ENCODE measurements at regions not wholly inside any gene's neighbourhood (a gene's known extent, or its start where the extent isn't known, plus 50 kb on each side); places are given as distances from the start of the nearest gene placed in this dataset.

DNA sequence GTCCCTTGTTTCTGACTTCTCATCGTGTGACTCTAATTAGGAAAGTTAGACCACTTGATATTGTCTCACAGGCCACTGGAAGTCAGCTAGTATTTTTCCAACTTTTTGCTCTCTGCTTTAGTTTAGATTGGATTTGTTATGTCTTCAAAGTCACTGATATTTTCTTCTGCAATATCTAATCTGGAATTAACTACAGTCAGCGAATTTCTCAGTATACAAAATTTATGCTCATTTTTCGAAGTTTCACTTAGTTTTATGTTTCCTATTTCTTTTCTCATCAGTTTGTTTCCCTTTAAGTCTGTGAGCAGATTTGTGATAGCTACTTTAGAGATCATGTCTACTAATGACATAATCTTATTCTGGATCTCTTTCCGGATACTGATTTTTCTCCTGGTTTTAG is 1027.2 kb upstream of the CNTN5 start:
- DNase-seq (ENCODE audit: low read depth in 6 of 9, low spot score in 9 of 9): no peak
- H3K36me3 ChIP-seq (ENCODE audit: control insufficient read depth in 2 of 2, insufficient read depth in 2 of 2, low read length in 1 of 2): no peaks in the 10 kb centered on the region
- 92% methylated on average over 4 of the region's 4 CpGs for WGBS
- no peak overlapping the region for H3K27ac ChIP-seq (ENCODE audit: low read depth in 1 of 2, low read length in 1 of 2)
- H3K4me3 ChIP-seq (ENCODE audit: low read length in 2 of 2): no peak overlapping the region
- no peaks in the 10 kb centered on the region for H3K27me3 ChIP-seq (ENCODE audit: control insufficient read depth in 2 of 2, insufficient read depth in 1 of 2, low read length in 1 of 2)
- H3K4me1 ChIP-seq (ENCODE audit: control insufficient read depth in 2 of 2, insufficient read depth in 2 of 2, low read length in 2 of 2): no peaks in the 10 kb centered on the region
- no peaks in the 10 kb centered on the region for H3K9me3 ChIP-seq (ENCODE audit: control insufficient read depth in 2 of 2, insufficient read depth in 1 of 2, low read length in 1 of 2)

DNA sequence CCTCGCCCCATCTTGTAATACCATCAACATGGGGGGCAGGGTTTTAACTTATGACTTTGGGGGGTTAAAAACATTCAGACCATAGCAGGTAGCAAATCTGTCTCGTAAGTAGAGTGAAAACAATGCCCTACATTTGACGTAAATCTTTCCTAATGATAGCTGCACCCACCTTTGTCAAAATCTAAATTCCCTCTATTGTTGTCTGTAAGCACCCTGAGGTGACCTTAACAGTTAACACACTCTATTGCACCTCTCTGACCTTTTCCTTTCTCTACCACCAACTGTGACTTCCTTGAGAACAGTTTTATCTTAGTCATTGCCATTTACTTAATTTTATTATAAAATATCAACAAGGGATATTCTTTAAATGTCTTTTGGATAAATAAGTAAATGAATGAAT is 1024.9 kb upstream of the CNTN5 start:
- H3K4me3 ChIP-seq (ENCODE audit: low read length in 2 of 2): no peak overlapping the region
- no peaks in the 10 kb centered on the region for H3K27me3 ChIP-seq (ENCODE audit: control insufficient read depth in 2 of 2, insufficient read depth in 1 of 2, low read length in 1 of 2)
- H3K36me3 ChIP-seq (ENCODE audit: control insufficient read depth in 2 of 2, insufficient read depth in 2 of 2, low read length in 1 of 2): no peaks in the 10 kb centered on the region
- DNase-seq (ENCODE audit: low read depth in 6 of 9, low spot score in 9 of 9): no peak
- no peaks in the 10 kb centered on the region for H3K9me3 ChIP-seq (ENCODE audit: control insufficient read depth in 2 of 2, insufficient read depth in 1 of 2, low read length in 1 of 2)
- H3K4me1 ChIP-seq (ENCODE audit: control insufficient read depth in 2 of 2, insufficient read depth in 2 of 2, low read length in 2 of 2): no peaks in the 10 kb centered on the region
- H3K27ac ChIP-seq (ENCODE audit: low read depth in 1 of 2, low read length in 1 of 2): no peak overlapping the region
- 87% methylated on average over 3 of the region's 3 CpGs for WGBS

DNA sequence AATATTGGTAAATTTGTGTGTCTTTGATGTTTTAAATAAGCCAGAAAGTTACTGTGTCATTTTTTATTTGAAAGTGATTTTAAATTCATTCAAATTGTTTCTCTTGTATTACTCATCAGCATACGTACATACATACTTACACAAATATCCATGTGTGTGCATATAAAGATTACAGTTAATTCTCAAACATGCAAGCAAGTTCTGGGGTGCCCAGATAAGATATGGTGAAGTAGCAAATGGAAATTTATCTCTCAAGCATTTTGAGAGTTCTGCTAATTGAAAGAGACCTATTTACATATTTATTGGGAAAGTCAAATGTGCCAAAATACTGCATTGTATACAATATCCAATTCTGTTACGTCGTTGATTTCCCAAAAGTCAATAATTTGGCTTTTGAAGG is 1024.0 kb upstream of the CNTN5 start:
- 93% methylated on average over 3 of the region's 3 CpGs for WGBS
- no peak overlapping the region for H3K4me3 ChIP-seq (ENCODE audit: low read length in 2 of 2)

DNA sequence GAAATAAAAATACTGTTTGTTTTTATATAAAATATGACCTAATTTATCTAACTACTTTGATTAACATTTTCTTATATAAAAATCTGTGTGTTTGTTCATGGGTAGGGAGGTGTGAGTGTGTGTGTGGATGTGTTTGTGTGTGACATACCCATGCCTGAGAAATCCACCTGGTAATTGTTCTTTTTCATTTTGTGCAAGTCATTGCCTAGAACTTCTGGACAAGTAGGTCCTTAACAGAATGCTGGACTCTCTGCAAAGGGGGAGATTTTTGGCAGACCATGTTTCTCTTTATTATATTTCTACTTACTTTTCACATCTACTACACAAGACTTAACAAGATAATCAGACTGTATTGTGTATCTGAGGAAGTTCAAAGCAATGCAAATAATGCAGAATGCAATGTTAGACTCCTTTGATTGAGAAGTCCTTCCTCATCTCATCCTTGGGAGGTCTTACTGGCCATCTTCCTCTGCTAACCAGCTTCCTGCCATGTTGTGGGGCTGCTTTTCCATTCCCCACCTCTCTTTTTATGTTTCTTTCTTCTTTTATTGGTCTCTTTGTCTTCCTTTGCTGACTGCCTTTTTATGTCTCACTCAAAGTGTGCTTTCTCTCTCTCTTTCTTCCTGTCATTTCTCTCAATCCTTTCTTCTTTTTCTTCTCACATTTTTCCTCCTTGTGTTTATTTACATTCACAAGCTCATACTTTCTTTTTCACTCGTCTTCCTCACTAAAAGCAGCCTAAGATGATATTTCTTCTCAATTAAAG is 1017.0 kb upstream of the CNTN5 start:
- H3K36me3 ChIP-seq (ENCODE audit: control insufficient read depth in 2 of 2, insufficient read depth in 2 of 2, low read length in 1 of 2): no peaks in the 10 kb centered on the region
- no peaks in the 10 kb centered on the region for H3K27me3 ChIP-seq (ENCODE audit: control insufficient read depth in 2 of 2, insufficient read depth in 1 of 2, low read length in 1 of 2)
- no peaks in the 10 kb centered on the region for H3K9me3 ChIP-seq (ENCODE audit: control insufficient read depth in 2 of 2, insufficient read depth in 1 of 2, low read length in 1 of 2)
- H3K27ac ChIP-seq (ENCODE audit: low read depth in 1 of 2, low read length in 1 of 2): no peak overlapping the region
- no peak for DNase-seq (ENCODE audit: low read depth in 6 of 9, low spot score in 9 of 9)
- H3K4me3 ChIP-seq (ENCODE audit: low read length in 2 of 2): no peak overlapping the region
- no peaks in the 10 kb centered on the region for H3K4me1 ChIP-seq (ENCODE audit: control insufficient read depth in 2 of 2, insufficient read depth in 2 of 2, low read length in 2 of 2)
- 82% methylated on average over 1 of the region's 1 CpG for WGBS

More for the DNA sequence above, 1024.0 kb upstream of the CNTN5 start:
- Histone ChIP-seq H3K27me3 (ENCODE audit: control insufficient read depth in 2 of 2, insufficient read depth in 1 of 2, low read length in 1 of 2) (no peaks in the 10 kb centered on the region), H3K27ac (ENCODE audit: low read depth in 1 of 2, low read length in 1 of 2) (no peak overlapping the region), H3K9me3 (ENCODE audit: control insufficient read depth in 2 of 2, insufficient read depth in 1 of 2, low read length in 1 of 2) (no peaks in the 10 kb centered on the region), H3K4me1 (ENCODE audit: control insufficient read depth in 2 of 2, insufficient read depth in 2 of 2, low read length in 2 of 2) (no peaks in the 10 kb centered on the region), H3K36me3 (ENCODE audit: control insufficient read depth in 2 of 2, insufficient read depth in 2 of 2, low read length in 1 of 2) (no peaks in the 10 kb centered on the region)
- DNase-seq (ENCODE audit: low read depth in 6 of 9, low spot score in 9 of 9): no peak

DNA sequence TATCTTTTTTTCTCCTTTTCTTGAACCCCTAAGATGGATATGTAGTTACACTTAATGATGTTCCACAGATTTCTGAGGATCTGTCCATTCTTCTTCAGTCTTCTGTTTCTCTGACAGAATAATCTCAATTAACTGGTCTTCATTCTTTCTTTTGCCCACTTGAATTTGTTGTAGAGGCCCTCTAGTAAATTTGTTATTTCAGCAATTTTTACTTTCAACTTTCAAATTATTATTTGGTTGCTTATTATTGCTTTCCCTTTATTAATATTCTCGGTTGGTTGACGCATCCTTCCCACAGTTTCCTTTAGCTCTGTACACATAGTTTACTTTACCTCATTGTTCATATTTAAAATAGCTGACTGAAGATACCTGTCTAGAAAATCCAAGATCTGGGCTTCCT is 1013.7 kb upstream of the CNTN5 start:
- Histone ChIP-seq H3K4me3 (ENCODE audit: low read length in 2 of 2) (no peak overlapping the region), H3K36me3 (ENCODE audit: control insufficient read depth in 2 of 2, insufficient read depth in 2 of 2, low read length in 1 of 2) (no peaks in the 10 kb centered on the region), H3K27me3 (ENCODE audit: control insufficient read depth in 2 of 2, insufficient read depth in 1 of 2, low read length in 1 of 2) (no peaks in the 10 kb centered on the region), H3K27ac (ENCODE audit: low read depth in 1 of 2, low read length in 1 of 2) (no peak overlapping the region), H3K4me1 (ENCODE audit: control insufficient read depth in 2 of 2, insufficient read depth in 2 of 2, low read length in 2 of 2) (no peaks in the 10 kb centered on the region), H3K9me3 (ENCODE audit: control insufficient read depth in 2 of 2, insufficient read depth in 1 of 2, low read length in 1 of 2) (peaks cover 1 to 2% of the 10 kb centered on the region in 2 donors)
- DNase-seq (ENCODE audit: low read depth in 6 of 9, low spot score in 9 of 9): no peak
- WGBS: 96% methylated on average over 2 of the region's 2 CpGs

DNA sequence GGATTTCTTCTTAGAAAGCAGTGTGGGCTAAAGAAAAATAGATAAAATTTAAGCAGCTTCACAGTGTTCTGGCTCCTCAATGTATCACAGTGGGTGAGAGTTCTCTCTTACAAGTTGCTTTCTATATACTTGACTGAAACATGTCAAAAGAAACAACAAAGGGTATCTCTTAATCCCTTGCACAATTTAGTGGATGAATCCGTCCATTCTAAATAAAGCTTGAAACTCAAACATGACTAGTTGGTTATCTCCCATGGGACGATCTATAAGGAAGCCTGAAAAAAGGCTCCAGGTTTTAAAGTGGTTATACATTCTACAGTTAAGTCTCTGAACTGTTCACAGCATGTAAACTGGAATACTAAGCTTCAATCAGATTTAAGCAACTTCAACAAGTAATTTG is 993.1 kb upstream of the CNTN5 start:
- Histone ChIP-seq H3K27me3 (ENCODE audit: control insufficient read depth in 2 of 2, insufficient read depth in 1 of 2, low read length in 1 of 2) (no peaks in the 10 kb centered on the region), H3K4me1 (ENCODE audit: control insufficient read depth in 2 of 2, insufficient read depth in 2 of 2, low read length in 2 of 2) (no peaks in the 10 kb centered on the region), H3K9me3 (ENCODE audit: control insufficient read depth in 2 of 2, insufficient read depth in 1 of 2, low read length in 1 of 2) (no peaks in the 10 kb centered on the region), H3K36me3 (ENCODE audit: control insufficient read depth in 2 of 2, insufficient read depth in 2 of 2, low read length in 1 of 2) (no peaks in the 10 kb centered on the region), H3K4me3 (ENCODE audit: low read length in 2 of 2) (no peak overlapping the region), H3K27ac (ENCODE audit: low read depth in 1 of 2, low read length in 1 of 2) (no peak overlapping the region)
- WGBS: 88% methylated on average over 2 of the region's 2 CpGs
- DNase-seq (ENCODE audit: low read depth in 6 of 9, low spot score in 9 of 9): no peak

DNA sequence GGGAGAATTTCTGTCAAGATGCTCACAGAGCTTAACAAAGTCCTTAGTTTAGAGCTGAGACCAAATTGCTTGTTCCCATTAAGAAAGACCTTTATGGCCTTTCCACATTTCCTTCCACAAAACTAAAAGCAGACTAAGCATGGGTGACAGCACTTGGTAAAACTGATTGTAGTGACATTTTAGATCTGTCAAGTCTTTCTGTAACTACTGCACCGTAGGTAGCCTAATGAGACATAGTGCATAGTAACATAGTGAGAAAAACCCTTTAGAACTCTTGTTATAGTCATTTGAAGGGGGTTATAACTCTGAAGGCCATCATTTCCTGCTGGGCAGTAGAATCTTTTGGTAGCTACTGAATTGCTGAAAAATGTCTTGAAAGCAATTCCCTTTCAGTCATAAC is 990.9 kb upstream of the CNTN5 start:
- H3K4me1 ChIP-seq (ENCODE audit: control insufficient read depth in 2 of 2, insufficient read depth in 2 of 2, low read length in 2 of 2): no peaks in the 10 kb centered on the region
- no peak overlapping the region for H3K4me3 ChIP-seq (ENCODE audit: low read length in 2 of 2)
- 90% methylated on average over 1 of the region's 1 CpG for WGBS
- DNase-seq (ENCODE audit: low read depth in 6 of 9, low spot score in 9 of 9): no peak
- no peaks in the 10 kb centered on the region for H3K27me3 ChIP-seq (ENCODE audit: control insufficient read depth in 2 of 2, insufficient read depth in 1 of 2, low read length in 1 of 2)
- no peaks in the 10 kb centered on the region for H3K9me3 ChIP-seq (ENCODE audit: control insufficient read depth in 2 of 2, insufficient read depth in 1 of 2, low read length in 1 of 2)
- H3K27ac ChIP-seq (ENCODE audit: low read depth in 1 of 2, low read length in 1 of 2): no peak overlapping the region
- no peaks in the 10 kb centered on the region for H3K36me3 ChIP-seq (ENCODE audit: control insufficient read depth in 2 of 2, insufficient read depth in 2 of 2, low read length in 1 of 2)

DNA sequence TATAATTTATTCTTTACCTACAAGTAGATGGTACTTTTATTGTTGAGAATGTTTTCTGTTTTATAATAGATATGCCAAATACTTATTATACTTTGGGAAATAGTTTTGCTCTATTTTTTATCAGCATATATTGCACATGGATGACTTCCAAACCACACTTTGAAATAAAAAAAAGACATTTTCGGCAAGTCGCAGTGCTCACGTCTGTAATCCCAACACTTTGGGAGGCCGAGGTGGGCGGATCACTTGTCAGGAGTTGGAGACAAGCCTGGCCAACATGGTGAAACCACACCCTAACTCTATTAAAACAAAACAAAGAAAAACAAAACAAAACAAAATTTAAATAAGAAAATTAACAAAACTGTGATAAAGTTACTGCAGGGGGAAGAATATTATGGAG is 983.9 kb upstream of the CNTN5 start:
- Histone ChIP-seq H3K27ac (ENCODE audit: low read depth in 1 of 2, low read length in 1 of 2) (no peak overlapping the region), H3K36me3 (ENCODE audit: control insufficient read depth in 2 of 2, insufficient read depth in 2 of 2, low read length in 1 of 2) (no peaks in the 10 kb centered on the region), H3K4me3 (ENCODE audit: low read length in 2 of 2) (no peak overlapping the region), H3K9me3 (ENCODE audit: control insufficient read depth in 2 of 2, insufficient read depth in 1 of 2, low read length in 1 of 2) (no peaks in the 10 kb centered on the region), H3K4me1 (ENCODE audit: control insufficient read depth in 2 of 2, insufficient read depth in 2 of 2, low read length in 2 of 2) (no peaks in the 10 kb centered on the region), H3K27me3 (ENCODE audit: control insufficient read depth in 2 of 2, insufficient read depth in 1 of 2, low read length in 1 of 2) (no peaks in the 10 kb centered on the region)
- 94% methylated on average over 5 of the region's 5 CpGs for WGBS
- no peak for DNase-seq (ENCODE audit: low read depth in 6 of 9, low spot score in 9 of 9)

DNA sequence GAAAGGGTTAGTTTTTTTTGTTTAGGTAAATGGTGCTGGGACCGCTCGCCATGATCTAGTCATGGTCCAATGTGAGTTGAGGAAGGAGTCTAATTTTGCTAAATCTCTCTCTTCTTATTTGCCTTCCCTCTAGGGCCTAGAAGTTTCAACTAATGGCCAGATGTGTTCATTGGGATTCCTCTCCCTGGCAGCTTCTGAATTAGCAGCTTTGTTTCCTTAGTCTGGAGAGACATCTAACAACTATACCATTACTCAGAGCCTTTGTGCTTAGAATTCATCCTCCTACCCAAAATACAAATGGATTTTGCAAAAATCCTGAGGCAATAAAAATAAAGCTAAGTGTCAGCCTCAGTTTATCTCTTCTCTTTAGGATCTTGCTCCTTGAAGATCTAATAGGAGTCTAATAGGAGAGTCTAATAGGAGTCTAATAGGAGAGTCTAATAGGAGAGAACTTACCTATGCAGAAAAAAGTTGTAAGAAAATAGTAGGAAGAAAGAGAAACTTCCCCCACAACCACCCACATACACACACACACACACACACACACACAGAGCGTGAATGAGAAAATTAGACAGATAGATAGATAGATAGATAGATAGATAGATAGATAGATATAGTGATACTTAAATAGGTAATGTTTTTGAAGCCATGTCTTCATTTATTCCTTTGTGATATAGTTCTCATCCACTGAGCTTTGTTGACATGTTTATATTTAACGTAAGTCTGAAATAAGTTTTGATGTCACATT is 980.5 kb upstream of the CNTN5 start:
- no peak overlapping the region for H3K4me3 ChIP-seq (ENCODE audit: low read length in 2 of 2)
- 97% methylated on average over 4 of the region's 4 CpGs for WGBS
- H3K27me3 ChIP-seq (ENCODE audit: control insufficient read depth in 2 of 2, insufficient read depth in 1 of 2, low read length in 1 of 2): no peaks in the 10 kb centered on the region
- no peaks in the 10 kb centered on the region for H3K4me1 ChIP-seq (ENCODE audit: control insufficient read depth in 2 of 2, insufficient read depth in 2 of 2, low read length in 2 of 2)
- H3K36me3 ChIP-seq (ENCODE audit: control insufficient read depth in 2 of 2, insufficient read depth in 2 of 2, low read length in 1 of 2): no peaks in the 10 kb centered on the region
- DNase-seq (ENCODE audit: low read depth in 6 of 9, low spot score in 9 of 9): no peak
- no peaks in the 10 kb centered on the region for H3K9me3 ChIP-seq (ENCODE audit: control insufficient read depth in 2 of 2, insufficient read depth in 1 of 2, low read length in 1 of 2)
- no peak overlapping the region for H3K27ac ChIP-seq (ENCODE audit: low read depth in 1 of 2, low read length in 1 of 2)
